A673 (cell line): ENCODE measurements at regions not wholly inside any gene's neighbourhood (a gene's known extent, or its start where the extent isn't known, plus 50 kb on each side); places are given as distances from the start of the nearest gene placed in this dataset.

Experiments used
- BruUV-seq: library from RNA; stranded (reverse); fragments of 400-500 nt; replicated peaks from 2 replicates; lab custom pipeline; 2021; lab: Mats Ljungman, UMichigan
- CTCF ChIA-PET: fragments of 300-600 bp; sonication (Branson Sonifier 250); formaldehyde crosslinking; loops from one replicate; lab custom pipeline; 2022; ENCODE audit warnings: antibody characterized with exemption; lab: Charles Lee
- POLR2A ChIA-PET: fragments of 300-600 bp; sonication (Branson Sonifier 250); formaldehyde crosslinking; loops from one replicate; lab custom pipeline; 2022; ENCODE audit warnings: antibody characterized with exemption; ENCODE audit not compliant: low non-redundant PET; lab: Charles Lee
- DNase-seq: peaks from one replicate; pipeline ENCODE4 v3.0.0-alpha.2; 2015; ENCODE audit warnings: low spot score
- H3K27ac ChIP-seq: fragments of 200-600 bp; sonication (generic); 2 replicates; pipeline ENCODE4 v1.5.1; 2016; ENCODE audit warnings: mixed run types, low read depth, mild to moderate bottlenecking, mixed read lengths, antibody characterized with exemption, low read length; ENCODE audit not compliant: poor library complexity, severe bottlenecking
- H3K27me3 ChIP-seq: fragments of 200-600 bp; sonication (generic); replicated peaks from 2 replicates; pipeline ENCODE4 v1.6.1; 2017; ENCODE audit warnings: mixed run types, low read depth, mild to moderate bottlenecking, mixed read lengths, antibody characterized with exemption, low read length; ENCODE audit not compliant: insufficient read depth, poor library complexity
- H3K36me3 ChIP-seq: fragments of 200-600 bp; sonication (generic); 2 replicates; pipeline ENCODE4 v1.6.1; 2016; ENCODE audit warnings: mixed run types, mild to moderate bottlenecking, mixed read lengths, antibody characterized with exemption, low read length; ENCODE audit not compliant: insufficient read depth, poor library complexity, severe bottlenecking
- H3K4me1 ChIP-seq: fragments of 200-600 bp; sonication (generic); 2 replicates; pipeline ENCODE4 v1.6.1; 2017; ENCODE audit warnings: mixed run types, mild to moderate bottlenecking, mixed read lengths, antibody characterized with exemption, low read length; ENCODE audit not compliant: insufficient read depth, poor library complexity, severe bottlenecking
- H3K4me3 ChIP-seq: fragments of 200-600 bp; sonication (generic); 2 replicates; pipeline ENCODE4 v1.5.1; 2016; ENCODE audit warnings: low read depth, mixed run types, mild to moderate bottlenecking, mixed read lengths, low read length; ENCODE audit not compliant: poor library complexity, severe bottlenecking
- H3K9me3 ChIP-seq: fragments of 200-600 bp; sonication (generic); 2 replicates; pipeline ENCODE4 v1.6.1; 2016; ENCODE audit warnings: mixed run types, low read depth, mild to moderate bottlenecking, mixed read lengths, antibody characterized with exemption, low read length; ENCODE audit not compliant: poor library complexity, severe bottlenecking
- CTCF ChIP-seq: fragments of 300-800, 200-600 bp; sonication (generic); conservative IDR thresholded peaks from 2 replicates; pipeline ENCODE4 v1.5.1; 2017; ENCODE audit warnings: low read depth, mild to moderate bottlenecking, antibody characterized with exemption, low read length, moderate library complexity, mixed read lengths
- EZH2 ChIP-seq: fragments of 200-600 bp; sonication (generic); IDR thresholded peaks from 2 replicates; pipeline ENCODE4 v1.6.1; 2017; ENCODE audit warnings: borderline replicate concordance, low read depth, mild to moderate bottlenecking, mixed read lengths, antibody characterized with exemption, low read length; ENCODE audit not compliant: poor library complexity, severe bottlenecking
- intact Hi-C: fragments of 100-400 bp; cut with micrococcal nuclease; formaldehyde crosslinking; loops from one replicate; pipeline ENCODE4 v1.10.0; 2022; ENCODE audit not compliant: unreplicated experiment

GRCh38 chr10:4018054-4018511, 233.1 kb upstream of the KLF6 start:
- Histone ChIP-seq H3K4me1 (no peaks in the 10 kb centered on the region), H3K36me3 (no peaks in the 10 kb centered on the region), H3K4me3 (no peak overlapping the region), H3K27ac (no peak overlapping the region), H3K9me3 (no peaks in the 10 kb centered on the region), H3K27me3 (no peaks in the 10 kb centered on the region)
- ChIA-PET CTCF (no interaction called here), POLR2A (no interaction called here)
- no TSS peak for BruUV-seq
- no peak for DNase-seq
- intact Hi-C loops, result no loop called here
- TF ChIP-seq CTCF, result no peak
- TF ChIP-seq EZH2, result no peak

- no peaks in the 10 kb centered on the region for H3K4me1 ChIP-seq
- TF ChIP-seq CTCF (no peak), EZH2 (no peak)
- CTCF ChIA-PET, result no interaction called here
Measured at GRCh38 chr10:4017336-4017735, 232.3 kb upstream of the KLF6 start.

GRCh38 chr10:4016214-4016740, 231.3 kb upstream of the KLF6 start:
- H3K27me3 ChIP-seq, result no peaks in the 10 kb centered on the region
- H3K36me3 ChIP-seq, result no peaks in the 10 kb centered on the region
- H3K4me1 ChIP-seq, result no peaks in the 10 kb centered on the region
- no peak overlapping the region for H3K27ac ChIP-seq
- no peak overlapping the region for H3K4me3 ChIP-seq
- POLR2A ChIA-PET, result no interaction called here
- DNase-seq, result no peak
- H3K9me3 ChIP-seq, result no peaks in the 10 kb centered on the region
- BruUV-seq, result no TSS peak
- TF ChIP-seq EZH2 (no peak), CTCF (no peak)
- CTCF ChIA-PET, result interaction anchor here (0.6 kb wide), 1 partner anchor 62 kb away, joined by 6 read pairs; no protein-coding TSS in a partner anchor
- intact Hi-C loops, result no loop called here

More at GRCh38 chr10:4017336-4017735, 232.3 kb upstream of the KLF6 start:
- no peaks in the 10 kb centered on the region for H3K27me3 ChIP-seq
- BruUV-seq, result no TSS peak
- no peak overlapping the region for H3K4me3 ChIP-seq
- intact Hi-C loops, result no loop called here
- POLR2A ChIA-PET, result no interaction called here
- H3K27ac ChIP-seq, result no peak overlapping the region
- no peaks in the 10 kb centered on the region for H3K9me3 ChIP-seq
- no peaks in the 10 kb centered on the region for H3K36me3 ChIP-seq
- no peak for DNase-seq
